MM.1S (cell line): ENCODE measurements at regions not wholly inside any gene's neighbourhood (a gene's known extent, or its start where the extent isn't known, plus 50 kb on each side); places are given as distances from the start of the nearest gene placed in this dataset.

ENCODE experiments used
- DNase-seq: peaks from one replicate; pipeline ENCODE4 v3.0.0-alpha.2; 2015
- H2AFZ ChIP-seq: fragments of 300-600 bp; sonication (generic); 2 replicates; pipeline ENCODE4 v1.6.0; 2016; ENCODE audit warnings: antibody characterized with exemption, low read length
- H3F3A ChIP-seq: fragments of 300-600 bp; sonication (generic); 2 replicates; pipeline ENCODE4 v1.6.1; 2016; ENCODE audit warnings: mild to moderate bottlenecking, antibody characterized with exemption, low read length, moderate library complexity, mixed read lengths; ENCODE audit not compliant: insufficient read depth
- H3K27ac ChIP-seq: fragments of 300-600 bp; sonication (generic); 2 replicates; pipeline ENCODE4 v1.5.1; 2016; ENCODE audit warnings: mild to moderate bottlenecking, low read length
- H3K27me3 ChIP-seq: fragments of 300-600 bp; sonication (generic); replicated peaks from 2 replicates; pipeline ENCODE4 v1.6.0; 2016; ENCODE audit warnings: low read length; ENCODE audit not compliant: insufficient read depth
- H3K36me3 ChIP-seq: fragments of 300-600 bp; sonication (generic); replicated peaks from 2 replicates; pipeline ENCODE4 v1.6.1; 2016; ENCODE audit warnings: mild to moderate bottlenecking, low read length, mixed read lengths; ENCODE audit not compliant: insufficient read depth
- H3K4me1 ChIP-seq: fragments of 300-600 bp; sonication (generic); 2 replicates; pipeline ENCODE4 v1.6.1; 2016; ENCODE audit warnings: low read length, mixed read lengths
- H3K4me2 ChIP-seq: fragments of 300-600 bp; sonication (generic); 2 replicates; pipeline ENCODE4 v1.6.0; 2016; ENCODE audit warnings: low read depth, low read length
- H3K4me3 ChIP-seq: fragments of 300-600 bp; sonication (generic); 2 replicates; pipeline ENCODE4 v1.5.1; 2016; ENCODE audit warnings: low read length, mixed read lengths
- H3K79me2 ChIP-seq: fragments of 300-600 bp; sonication (generic); 2 replicates; pipeline ENCODE4 v1.6.1; 2016; ENCODE audit warnings: mixed run types, low read length, mixed read lengths
- H3K9ac ChIP-seq: fragments of 300-600 bp; sonication (generic); 2 replicates; pipeline ENCODE4 v1.6.1; 2016; ENCODE audit warnings: low read length, mixed read lengths
- H3K9me2 ChIP-seq: fragments of 300-600 bp; sonication (generic); replicated peaks from 2 replicates; pipeline ENCODE4 v1.6.1; 2016; ENCODE audit warnings: mild to moderate bottlenecking, low read length, mixed read lengths; ENCODE audit not compliant: insufficient read depth
- H3K9me3 ChIP-seq: fragments of 300-600 bp; sonication (generic); replicated peaks from 2 replicates; pipeline ENCODE4 v1.6.1; 2016; ENCODE audit warnings: mild to moderate bottlenecking, low read length, mixed read lengths; ENCODE audit not compliant: insufficient read depth
- H4K20me1 ChIP-seq: fragments of 300-600 bp; sonication (generic); 2 replicates; pipeline ENCODE4 v1.6.1; 2016; ENCODE audit warnings: mild to moderate bottlenecking, low read length, moderate library complexity, mixed read lengths; ENCODE audit not compliant: insufficient read depth
- EZH2 ChIP-seq: fragments of 300-600 bp; sonication (generic); optimal IDR thresholded peaks from 2 replicates; pipeline ENCODE3; 2017; ENCODE audit warnings: low read depth, mild to moderate bottlenecking, antibody characterized with exemption, low read length, mixed read lengths
- EZH2phosphoT487 ChIP-seq: fragments of 300-600 bp; sonication (generic); IDR thresholded peaks from 2 replicates; pipeline ENCODE4 v1.6.1; 2018; ENCODE audit warnings: antibody characterized with exemption, low read length
- TF ChIP-seq, protein P1 (sequence below): fragments of 300-600 bp; sonication (generic); IDR thresholded peaks from 2 replicates; pipeline ENCODE4 v1.5.1; 2016; ENCODE audit warnings: antibody characterized with exemption, low read length, mixed read lengths

DNA sequence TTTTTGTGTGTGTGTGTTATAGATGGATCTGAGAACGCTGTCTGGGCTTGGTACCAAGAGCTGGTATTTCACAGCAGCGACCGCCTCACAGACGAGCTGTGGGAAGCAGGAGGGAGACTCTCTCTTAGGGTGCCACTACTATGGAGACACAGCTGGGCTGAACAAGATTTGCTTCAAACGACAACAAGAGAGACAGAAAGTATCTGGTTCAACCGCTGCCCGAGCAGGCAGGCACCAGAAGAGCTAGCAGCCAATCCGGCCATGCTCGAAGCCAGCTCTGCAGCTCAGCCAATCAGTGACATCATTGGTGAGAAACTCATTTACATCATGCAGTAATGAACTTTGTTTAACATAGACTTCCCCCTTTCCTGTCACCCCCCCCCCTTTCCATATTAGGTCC, 341.3 kb downstream of the USP25 start:
- H2AFZ ChIP-seq: no peak overlapping the region
- no peaks in the 10 kb centered on the region for H3K9me2 ChIP-seq
- H3K4me2 ChIP-seq: no peak overlapping the region
- no peak overlapping the region for H3K4me3 ChIP-seq
- H3K9me3 ChIP-seq: no peaks in the 10 kb centered on the region
- H4K20me1 ChIP-seq: no peaks in the 10 kb centered on the region
- no peaks in the 10 kb centered on the region for H3K27me3 ChIP-seq
- no peaks in the 10 kb centered on the region for H3K36me3 ChIP-seq
- H3K27ac ChIP-seq: no peak overlapping the region
- no peaks in the 10 kb centered on the region for H3K4me1 ChIP-seq
- no peak overlapping the region for H3K9ac ChIP-seq
- DNase-seq: no peak
- no peaks in the 10 kb centered on the region for H3F3A ChIP-seq
- TF ChIP-seq EZH2 (no peak), EZH2phosphoT487 (no peak)
- TF ChIP-seq, protein P1, sequence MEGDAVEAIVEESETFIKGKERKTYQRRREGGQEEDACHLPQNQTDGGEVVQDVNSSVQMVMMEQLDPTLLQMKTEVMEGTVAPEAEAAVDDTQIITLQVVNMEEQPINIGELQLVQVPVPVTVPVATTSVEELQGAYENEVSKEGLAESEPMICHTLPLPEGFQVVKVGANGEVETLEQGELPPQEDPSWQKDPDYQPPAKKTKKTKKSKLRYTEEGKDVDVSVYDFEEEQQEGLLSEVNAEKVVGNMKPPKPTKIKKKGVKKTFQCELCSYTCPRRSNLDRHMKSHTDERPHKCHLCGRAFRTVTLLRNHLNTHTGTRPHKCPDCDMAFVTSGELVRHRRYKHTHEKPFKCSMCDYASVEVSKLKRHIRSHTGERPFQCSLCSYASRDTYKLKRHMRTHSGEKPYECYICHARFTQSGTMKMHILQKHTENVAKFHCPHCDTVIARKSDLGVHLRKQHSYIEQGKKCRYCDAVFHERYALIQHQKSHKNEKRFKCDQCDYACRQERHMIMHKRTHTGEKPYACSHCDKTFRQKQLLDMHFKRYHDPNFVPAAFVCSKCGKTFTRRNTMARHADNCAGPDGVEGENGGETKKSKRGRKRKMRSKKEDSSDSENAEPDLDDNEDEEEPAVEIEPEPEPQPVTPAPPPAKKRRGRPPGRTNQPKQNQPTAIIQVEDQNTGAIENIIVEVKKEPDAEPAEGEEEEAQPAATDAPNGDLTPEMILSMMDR: no peak
- no peaks in the 10 kb centered on the region for H3K79me2 ChIP-seq

DNA sequence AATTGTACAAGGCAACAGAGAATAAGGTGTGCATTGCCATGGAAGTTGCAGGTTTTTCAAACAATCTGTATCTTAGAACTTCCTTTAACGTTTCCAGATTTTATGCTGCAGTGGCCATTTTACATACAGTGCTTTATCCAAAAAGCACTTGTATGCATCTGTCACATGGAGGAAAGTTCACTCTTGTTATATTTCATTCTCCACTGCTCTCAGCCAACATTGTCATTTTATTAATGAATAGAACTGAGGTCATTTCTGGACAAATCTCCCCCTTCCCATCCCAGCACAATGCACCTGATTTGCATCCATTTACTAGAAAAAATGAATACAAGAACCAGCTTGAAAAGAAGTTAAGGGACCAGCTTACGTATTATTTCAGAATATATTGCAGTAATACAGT, 342.0 kb downstream of the USP25 start:
- TF ChIP-seq EZH2phosphoT487 (no peak), EZH2 (no peak)
- TF ChIP-seq, protein P1: no peak
- Histone ChIP-seq H3K9ac (no peak overlapping the region), H2AFZ (no peak overlapping the region), H3K9me2 (no peaks in the 10 kb centered on the region), H4K20me1 (no peaks in the 10 kb centered on the region), H3K4me1 (no peaks in the 10 kb centered on the region), H3K79me2 (no peaks in the 10 kb centered on the region), H3K27ac (no peak overlapping the region), H3K4me3 (no peak overlapping the region), H3K4me2 (no peak overlapping the region), H3F3A (no peaks in the 10 kb centered on the region), H3K9me3 (no peaks in the 10 kb centered on the region), H3K36me3 (no peaks in the 10 kb centered on the region), H3K27me3 (no peaks in the 10 kb centered on the region)
- DNase-seq: no peak

DNA sequence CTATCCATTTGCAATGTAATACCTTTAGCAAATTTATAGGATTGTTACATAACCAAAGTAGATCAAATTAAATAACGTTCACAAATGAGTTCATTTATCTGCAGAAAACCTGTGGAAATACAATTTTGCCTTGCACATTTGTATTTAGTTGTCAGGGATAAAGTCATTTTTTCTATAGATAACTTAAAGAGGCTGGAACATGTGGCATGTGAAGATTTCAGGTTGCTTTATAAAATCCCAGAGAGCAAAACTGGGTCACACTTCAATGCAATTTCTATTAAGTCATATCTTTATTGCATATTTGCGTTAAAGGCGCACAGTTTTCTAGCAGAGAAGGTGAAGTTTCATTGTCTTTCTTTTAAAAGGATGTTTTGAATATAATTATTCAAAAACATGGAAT, 342.4 kb downstream of the USP25 start:
- no peak for DNase-seq

More for the DNA sequence above, 342.4 kb downstream of the USP25 start:
- Histone ChIP-seq H3K4me2 (no peak overlapping the region), H3K79me2 (no peaks in the 10 kb centered on the region), H3K9ac (no peak overlapping the region), H3K27me3 (no peaks in the 10 kb centered on the region), H3K4me3 (no peak overlapping the region), H3K9me2 (no peaks in the 10 kb centered on the region), H3F3A (no peaks in the 10 kb centered on the region), H3K27ac (no peak overlapping the region), H2AFZ (no peak overlapping the region), H3K4me1 (no peaks in the 10 kb centered on the region), H3K36me3 (no peaks in the 10 kb centered on the region), H4K20me1 (no peaks in the 10 kb centered on the region), H3K9me3 (no peaks in the 10 kb centered on the region)
- TF ChIP-seq EZH2 (no peak), EZH2phosphoT487 (no peak)
- TF ChIP-seq, protein P1: no peak
